NCI-H524 treated with DMSO at 0.1 percent for 48 hours (cell line): ENCODE measurements at regions not wholly inside any gene's neighbourhood (a gene's known extent, or its start where the extent isn't known, plus 50 kb on each side); places are given as distances from the start of the nearest gene placed in this dataset.

Experiments
- DNase-seq: peaks from one replicate; lab custom pipeline; 2025; lab: John Stamatoyannopoulos, UW

DNA sequence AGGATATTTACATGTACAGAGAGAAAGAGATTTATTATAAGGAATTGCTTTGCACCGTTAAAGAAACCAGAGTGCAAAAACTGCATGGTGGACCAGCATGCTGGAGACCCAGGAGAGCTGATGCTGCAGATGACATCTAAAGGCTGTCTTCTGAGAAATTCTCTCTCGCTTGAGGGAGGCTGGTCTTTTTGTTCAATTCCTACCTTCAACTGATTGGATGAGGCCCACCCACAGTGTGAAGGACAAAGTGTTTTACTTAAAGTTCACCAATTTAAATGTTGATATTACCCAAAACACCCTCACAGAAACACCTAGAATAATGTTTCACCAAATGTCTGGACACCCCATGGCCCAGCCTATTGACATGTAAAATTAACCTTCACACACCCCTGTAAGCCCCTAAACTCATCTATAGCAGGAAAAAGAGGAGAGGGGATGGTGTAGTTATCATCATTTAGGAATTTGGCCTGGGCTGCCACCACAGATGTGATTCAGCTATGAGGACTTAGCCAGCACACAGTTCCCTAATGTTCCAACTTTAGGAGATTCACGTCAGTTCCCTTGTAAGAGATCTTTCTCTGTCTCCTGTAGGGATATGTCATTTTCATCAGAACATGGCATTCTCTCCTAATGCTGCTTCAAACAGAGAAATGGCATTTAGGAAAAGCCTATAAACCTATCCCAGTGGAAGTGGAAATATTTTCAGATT is 358.2 kb upstream of the TLE4 start:
- no peak for DNase-seq

DNA sequence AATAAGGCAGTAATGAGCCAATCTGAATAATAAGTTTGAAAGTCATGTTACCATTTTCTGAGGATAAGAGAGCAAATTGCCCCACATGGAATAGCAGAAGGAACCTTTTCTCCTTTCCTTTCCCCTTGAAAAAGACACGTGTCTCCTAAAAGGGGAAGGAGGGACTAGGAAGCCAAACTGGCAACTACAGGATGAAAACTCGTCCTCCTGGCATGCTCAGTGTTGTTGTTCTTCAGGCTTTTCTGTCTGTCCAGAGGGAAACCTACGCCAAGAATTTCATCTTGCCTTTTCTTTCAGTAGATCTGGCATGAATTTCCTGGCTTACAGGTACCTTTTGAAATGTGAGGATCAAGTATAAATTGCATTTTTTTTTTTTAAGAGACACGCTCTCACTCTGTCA is 355.9 kb upstream of the TLE4 start:
- DNase-seq, result no peak

DNA sequence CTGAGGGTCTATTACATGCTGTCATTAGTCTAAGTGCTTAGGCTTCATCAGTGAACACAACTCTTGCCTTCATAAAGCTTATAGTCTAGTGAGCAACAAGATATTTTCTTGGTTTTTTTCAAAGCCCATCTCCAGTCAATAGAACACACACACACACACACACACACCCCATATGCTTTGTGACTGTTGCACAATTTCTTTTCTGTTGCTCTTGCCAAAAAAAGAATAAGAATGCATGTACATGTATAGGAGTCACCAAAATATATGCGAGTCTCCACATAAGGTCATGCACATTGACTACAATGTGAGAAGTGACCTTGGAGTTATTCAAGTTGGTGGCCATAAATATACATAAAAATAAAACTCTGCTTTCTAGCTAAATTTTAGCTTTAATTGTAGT is 351.5 kb upstream of the TLE4 start:
- no peak for DNase-seq

DNA sequence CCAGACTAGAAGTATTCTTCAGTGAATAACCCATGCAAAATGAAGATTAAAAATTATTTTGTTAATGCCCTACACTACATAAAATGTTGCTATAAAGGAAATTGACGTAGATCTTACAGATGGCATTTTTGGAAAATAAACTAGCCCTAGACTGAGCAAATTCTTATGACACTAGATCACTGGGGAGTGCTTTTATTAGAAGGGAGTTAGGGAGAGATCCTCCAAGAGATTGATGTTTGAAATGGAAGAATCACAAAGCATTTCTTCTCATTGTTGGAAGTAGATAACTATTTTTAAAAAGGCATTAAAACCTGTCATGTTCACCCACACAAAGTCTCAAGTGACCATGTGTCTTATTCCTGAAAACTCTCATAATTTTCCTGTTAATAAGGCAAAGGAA is 351.1 kb upstream of the TLE4 start:
- no peak for DNase-seq

DNA sequence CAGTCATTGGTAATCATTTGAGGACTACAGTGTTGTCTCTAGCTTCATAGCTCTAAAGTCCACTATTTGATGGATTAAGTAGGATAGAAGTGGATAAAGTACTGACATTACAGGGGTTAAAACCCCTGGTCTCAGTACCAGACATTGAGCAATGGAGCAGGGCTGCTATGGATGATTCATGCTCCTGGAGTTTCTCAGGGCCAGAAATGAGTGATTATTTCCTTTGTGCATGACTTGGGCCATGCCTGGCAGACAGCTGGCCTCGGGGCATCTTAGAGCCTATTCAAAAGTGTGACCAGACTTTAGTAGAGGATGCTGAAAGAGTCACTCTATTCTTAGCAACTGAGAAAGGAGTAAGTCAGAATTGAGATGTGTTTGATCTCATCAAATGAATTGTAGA is 350.7 kb upstream of the TLE4 start:
- no peak for DNase-seq

DNA sequence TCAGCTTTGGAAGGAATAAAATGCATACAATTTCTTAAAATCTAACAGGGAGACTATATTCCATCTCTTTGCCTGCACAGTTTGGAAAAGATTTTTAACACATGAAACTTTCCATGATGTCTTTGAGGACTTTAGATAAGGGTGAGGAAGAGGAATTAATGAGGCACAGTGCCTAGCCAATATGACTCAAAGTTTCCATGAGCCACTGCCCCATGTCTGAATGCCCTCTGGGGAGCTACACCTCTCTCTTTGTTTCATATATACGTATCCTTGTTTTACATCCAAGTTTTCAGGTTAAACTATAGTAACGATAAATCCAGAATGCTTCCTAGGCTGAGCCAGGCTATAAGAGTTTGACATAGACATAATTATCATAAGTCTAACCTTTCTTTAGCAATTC is 349.3 kb upstream of the TLE4 start:
- no peak for DNase-seq

DNA sequence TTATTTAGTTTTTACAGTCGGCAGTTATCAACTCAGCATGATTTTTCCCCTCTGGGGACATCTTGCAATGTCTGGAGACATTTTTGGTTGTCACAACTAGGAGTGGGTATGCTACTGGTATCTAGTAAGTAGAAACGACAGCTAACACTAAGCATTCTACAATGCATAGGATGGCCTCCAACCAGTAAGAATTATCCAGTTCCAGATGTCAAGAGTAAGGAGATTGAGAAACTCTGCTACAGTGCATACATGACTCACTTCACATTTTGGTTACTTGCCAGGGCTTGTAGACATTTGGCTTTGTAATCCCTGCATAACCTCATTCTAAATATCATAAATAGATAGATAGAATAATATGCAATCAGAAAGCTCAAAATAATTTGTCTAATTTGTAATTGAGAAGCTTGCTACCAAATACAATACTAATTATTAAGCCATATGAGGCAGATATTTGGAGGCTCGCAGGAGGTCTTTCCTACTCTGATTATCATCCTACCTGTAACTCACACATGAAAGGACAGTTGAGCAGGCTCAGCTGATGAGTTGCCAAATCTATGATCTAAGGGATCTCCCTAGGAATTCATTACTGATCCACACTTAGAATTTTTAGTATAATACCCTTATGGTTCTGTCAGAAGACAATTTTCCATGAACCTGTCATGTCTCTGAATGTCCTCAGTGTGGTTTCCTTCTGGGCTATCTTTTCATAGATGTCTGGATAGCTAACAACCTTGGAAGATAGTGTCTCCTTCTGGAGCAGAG is 346.9 kb upstream of the TLE4 start:
- DNase-seq, result no peak

DNA sequence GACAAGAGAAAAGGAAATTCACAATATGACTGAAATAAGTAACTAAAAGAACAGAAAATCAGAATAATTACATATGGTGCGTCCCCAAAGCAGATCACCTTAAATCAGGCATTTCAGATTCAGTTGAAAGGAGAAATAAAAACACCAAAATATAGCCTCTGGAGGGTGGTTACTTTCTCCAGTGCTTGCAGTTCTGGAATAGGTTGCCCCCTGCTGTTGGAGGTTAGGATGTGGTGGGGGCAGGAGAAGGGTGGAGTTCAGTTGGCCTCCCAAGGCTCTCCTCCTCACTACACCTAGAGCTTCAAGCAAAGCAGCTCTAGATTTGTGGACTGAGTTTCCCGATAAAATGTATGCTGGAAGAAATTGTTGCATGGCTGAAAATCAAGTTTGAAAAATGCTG is 338.2 kb upstream of the TLE4 start:
- no peak for DNase-seq

DNA sequence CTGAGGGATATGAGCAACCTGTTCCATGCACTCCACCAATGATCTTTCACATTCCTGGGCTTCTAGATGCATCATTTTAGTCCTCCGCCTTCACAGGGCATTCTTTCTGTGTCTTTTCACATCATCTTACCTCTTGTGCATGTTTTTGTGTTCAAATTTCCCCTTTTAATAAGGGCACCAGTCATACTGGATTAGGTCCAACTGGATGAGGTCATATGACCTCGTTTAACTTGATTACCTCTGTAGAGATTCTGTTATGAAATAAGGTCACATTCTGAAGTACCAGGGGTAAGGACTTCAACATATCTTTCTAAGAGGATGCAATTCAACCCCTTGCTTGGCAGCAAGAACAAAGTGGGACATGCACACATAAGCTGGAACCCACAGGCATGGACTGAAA is 335.3 kb upstream of the TLE4 start:
- no peak for DNase-seq

DNA sequence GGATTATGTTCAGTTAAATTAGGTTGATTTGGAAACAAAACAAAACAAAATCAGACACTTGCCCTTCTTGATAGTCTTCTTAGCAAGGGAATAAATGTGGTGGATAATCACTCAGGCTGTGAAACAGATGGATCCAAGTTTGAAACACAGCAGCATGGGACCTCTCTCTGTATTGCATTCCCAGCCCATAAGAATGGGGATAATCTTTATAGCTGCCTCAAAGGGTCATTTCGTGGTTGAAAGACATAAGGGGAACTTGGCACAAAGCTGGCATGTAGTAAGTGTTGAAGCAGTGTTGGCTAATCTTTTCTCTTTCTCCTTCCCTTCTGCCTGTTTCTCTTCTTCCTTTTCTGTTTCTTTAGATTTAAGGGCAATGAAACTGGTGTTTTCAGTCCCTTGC is 333.9 kb upstream of the TLE4 start:
- DNase-seq, result no peak

DNA sequence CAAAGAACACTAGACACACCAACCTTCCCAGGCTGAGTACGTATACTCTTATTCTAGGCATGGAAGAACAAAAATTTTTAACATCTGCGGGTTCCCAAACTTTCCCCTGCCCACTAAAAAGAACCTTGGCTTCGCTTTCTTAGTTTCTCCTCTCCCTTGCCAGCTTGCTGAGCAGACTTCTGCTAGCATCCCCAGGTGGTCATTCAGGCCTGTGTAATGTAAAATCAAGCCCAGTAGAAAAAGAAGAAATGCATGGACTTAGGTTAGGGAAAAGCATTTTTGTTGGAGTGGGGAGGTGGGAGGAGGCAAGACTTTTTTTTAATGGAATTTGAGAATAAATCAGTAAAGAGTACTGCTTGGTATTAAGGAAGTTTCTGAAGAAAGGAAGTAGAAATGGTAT is 331.0 kb upstream of the TLE4 start:
- DNase-seq, result no peak

DNA sequence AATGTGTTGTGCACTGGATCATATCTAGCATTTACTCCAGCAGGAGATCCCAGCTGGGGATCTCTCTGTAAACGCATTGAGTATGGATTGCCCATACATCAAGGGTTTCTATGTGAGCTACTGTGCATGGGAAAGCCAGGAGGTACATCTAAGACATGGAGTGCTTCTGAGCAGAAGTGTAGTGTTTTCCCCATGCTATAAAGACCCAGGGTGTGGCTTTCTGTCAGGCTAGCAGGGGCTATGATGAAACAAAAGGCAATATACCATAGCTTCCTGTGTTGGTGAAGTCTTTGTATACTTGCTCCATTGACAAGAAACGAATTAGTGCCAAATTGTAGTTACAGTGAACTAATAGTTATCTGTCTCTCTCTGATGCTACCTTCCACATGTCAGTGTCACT is 329.3 kb upstream of the TLE4 start:
- DNase-seq, result no peak

DNA sequence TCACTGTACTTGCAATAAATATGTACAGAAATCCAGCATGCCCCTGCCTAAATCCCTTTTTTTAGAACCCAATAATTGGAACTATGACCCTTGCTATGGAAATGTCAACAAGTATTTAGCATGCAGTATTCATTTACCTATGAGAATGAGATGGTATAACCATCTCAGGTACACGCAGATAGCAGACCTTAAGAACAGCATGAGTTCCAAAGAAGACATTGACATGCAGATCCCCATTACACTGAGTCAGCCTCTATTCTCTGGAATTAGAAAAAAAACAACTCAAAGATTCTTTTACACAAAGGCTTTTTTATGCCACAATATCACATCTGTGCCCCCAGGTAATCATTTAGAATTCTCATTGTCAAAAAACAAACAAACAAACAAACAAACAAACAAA is 325.6 kb upstream of the TLE4 start:
- DNase-seq, result no peak

DNA sequence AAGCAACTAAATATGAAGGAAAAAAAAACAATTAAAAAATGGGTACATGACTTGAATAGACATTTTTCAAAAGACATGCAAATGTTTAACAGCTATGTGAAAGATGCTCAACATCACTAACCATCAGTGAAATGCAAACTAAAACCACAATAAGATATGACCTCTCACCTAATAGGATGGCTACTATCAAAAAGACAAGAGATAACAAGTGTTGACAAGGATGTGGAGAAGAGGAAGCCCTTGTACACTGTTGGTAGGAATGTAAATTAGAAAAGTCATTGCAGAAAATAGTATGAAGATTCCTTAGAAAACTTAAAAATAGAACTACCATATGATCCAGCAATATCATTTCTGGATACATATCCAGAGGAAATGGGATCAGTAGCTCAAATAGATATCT is 324.7 kb upstream of the TLE4 start:
- DNase-seq, result no peak

DNA sequence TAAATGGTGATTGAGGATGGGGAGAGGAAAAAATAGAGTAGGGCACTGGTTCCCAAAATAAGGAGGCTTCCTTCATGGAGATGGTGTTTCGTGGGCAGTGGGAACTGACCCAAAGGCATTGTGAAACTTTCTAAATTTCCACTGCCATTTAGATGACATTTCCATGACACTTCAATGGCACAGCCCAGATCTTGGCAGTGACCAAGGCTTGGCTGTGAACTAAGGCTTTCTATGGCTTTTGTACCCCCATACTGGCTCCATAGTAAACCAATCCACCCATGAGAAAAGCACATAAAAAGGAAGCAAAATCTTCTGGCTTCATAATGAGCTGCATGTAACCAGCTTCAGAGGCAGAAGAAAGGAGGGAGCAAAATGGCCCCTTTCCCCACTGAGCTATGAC is 321.0 kb upstream of the TLE4 start:
- no peak for DNase-seq

DNA sequence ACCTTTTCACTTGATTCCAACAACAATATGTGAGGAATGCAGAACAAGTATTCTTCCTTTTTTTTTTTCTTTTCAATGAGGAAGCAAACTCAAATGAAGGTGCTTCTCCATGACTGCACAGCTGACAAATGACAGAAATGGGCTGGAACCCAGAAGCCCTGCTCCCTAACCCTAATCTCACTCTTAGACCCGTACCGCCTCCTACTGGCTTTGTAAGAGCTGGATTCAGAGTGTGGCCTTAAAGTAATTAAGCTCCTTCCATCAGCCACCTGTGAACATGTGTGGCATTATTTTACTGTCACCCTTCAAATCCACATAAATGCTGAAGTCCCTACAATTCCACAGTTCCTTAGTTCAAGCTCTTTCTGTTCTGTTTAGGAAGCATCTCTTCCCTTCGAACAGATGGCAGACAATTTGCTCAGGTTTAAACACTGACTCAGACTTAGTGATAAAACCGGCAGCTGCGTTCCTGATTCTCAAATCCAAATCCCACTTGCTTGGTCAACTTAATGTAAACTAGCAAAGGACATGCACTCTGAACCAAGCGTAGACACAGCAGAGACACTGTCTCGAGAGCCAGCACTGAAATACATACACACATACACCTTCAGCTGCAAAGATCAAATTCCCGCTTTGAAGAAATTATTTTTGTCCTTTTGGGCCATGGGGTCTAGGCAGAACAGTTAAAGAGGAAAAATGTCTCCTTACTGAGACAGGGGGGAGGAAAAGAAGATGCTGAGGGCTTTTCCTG is 316.7 kb upstream of the TLE4 start:
- no peak for DNase-seq

DNA sequence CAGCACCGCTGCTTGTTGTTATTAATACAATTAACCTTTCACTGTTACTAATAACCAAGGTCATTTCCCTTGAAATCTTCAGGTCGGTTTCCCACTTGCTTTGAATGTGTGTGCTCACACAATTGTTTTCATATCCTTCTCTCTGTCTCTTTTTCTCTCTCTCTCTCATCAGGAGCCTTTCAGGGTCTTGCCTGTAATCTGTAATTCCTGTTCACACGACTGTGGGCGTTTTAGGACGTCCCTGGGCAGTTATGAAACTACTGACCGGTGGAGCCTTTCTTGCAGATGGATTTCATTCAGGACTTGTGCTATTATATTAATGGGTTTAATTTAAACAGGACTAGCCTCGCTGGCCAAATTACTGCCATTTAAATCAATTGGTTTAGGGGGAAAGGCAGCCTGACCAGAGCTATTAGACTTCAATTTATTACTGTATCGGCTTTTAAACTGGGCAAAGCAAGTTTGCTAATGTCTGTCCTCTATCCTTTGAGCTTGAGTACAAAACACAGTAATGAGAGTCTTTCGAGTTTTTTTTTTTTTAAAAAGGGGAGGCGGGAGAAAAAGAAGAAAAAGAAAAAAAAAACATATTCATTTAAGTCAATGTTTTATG is 316.0 kb upstream of the TLE4 start:
- no peak for DNase-seq

DNA sequence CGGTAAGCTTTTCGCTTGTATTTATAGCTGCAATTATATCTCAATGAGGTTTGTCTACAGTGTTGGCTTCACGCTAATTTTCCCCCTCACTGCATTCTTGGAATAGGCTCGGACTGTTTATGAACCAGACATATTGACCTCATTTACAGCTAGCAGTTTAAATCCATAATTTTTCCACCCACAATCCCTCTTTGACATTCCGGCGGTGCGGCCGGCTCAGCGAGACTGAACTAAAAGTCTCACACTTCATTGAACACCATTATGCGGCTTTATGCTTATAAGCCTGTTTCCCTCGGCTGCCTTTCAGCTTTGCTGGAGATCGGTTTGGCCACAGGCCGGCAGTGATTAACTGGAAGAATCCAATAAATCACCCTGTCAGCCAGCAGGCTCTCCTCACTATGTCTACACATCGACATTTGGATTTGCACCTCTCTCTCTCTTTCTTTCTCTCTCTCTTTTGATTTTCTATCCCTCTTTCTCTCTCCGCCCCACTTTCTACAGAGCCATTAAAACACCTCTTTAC is 315.0 kb upstream of the TLE4 start:
- no peak for DNase-seq

DNA sequence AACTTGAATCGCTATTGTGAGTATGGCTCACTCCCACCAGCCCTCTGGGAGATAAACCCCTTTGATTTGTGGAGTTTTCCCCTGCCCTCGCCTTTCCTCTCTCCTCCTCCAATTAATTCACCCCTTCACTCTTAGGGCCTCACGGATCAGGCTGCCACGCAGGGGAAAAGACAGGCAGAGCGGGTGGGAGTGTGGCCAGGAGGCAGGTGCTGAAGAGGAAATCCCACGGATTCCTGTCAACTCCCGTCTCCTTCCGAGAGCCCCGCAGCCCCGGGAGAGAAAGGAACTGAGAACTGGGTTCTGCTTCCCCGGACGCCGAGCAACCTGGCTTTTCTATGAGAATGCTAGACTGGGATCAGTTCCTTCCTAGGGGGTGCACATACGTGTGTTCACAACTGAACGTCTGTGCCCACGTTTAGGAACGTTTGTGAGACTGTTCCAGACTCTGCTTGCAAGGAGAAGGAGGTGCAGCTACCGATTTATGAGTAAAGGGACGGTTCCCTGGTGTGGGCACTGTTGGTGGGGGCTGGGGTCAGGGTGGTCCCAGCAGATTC is 314.5 kb upstream of the TLE4 start:
- DNase-seq, result no peak

DNA sequence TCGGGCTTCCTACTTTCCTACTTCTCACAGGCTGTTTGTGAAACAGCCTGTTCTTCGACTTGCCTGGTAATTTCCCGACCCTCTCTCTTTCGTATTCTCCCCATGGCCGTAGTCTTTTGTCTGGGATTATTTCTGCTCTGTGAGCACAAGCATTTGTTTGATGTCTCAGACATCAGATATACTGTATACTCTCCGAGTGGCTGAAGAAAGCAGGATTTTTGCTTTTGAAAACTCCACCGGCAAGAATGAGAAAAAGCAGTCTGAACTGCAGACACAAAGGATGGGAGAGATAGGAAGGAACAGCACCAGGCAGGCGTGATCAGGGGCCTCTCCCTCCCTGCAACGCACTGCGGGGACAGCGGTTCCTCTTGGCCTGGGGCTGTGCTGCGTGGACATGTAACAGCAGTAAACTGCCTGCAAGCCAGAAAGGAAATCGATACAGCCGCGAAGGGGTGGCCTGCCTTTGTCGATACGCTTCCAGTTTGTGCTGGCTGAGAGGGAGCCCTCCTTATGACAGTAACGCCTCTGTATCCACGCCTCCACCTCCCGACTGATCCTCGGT is 313.9 kb upstream of the TLE4 start:
- DNase-seq, result no peak

DNA sequence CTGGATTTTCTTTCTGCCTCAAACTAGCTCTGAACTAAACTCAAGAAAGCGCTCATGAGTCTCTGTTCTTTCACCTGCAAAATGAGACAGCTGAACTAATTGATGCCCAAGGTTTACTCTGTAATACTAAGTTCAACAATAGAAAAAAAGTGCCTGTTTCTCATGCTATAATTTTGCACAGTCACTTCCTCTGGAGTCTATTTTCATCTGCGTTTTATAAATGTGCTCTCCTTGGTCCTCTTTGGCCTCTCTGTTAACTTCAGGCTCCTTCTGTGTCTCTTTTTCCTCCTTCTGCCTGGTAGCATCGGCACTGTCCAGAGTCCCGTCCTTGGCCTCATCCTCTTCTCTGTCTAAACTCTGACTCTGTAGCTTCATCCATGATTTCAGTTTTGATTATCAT is 311.9 kb upstream of the TLE4 start:
- DNase-seq, result no peak

DNA sequence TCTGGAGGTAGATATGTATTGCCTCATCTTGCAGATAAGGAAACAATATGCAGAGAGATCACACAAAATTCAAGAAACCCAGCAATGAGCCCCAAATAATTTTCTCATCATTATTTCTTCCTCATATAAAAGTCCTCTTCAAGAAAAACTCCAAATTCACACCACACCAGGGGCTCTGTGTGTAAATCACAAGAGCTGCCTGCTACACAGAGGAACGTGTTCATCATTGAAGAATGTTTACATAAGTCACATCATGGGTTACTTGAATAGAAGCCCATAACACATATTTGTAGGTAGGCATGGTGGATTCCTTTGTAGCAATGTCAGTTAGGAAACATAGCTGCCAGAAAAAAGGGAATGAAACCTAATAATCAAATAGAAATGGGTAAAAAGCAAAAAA is 308.1 kb upstream of the TLE4 start:
- DNase-seq, result no peak
